IMR-90 (cell line): ENCODE measurements at regions not wholly inside any gene's neighbourhood (a gene's known extent, or its start where the extent isn't known, plus 50 kb on each side); places are given as distances from the start of the nearest gene placed in this dataset.

Experiments used
- BHLHE40 ChIP-seq: fragments of 150-350 bp; IDR thresholded peaks from 2 replicates; pipeline ENCODE4 v1.6.1; 2016; ENCODE audit warnings: mild to moderate bottlenecking, low read depth, low read length
- CHD1 ChIP-seq: IDR thresholded peaks from 2 replicates; pipeline ENCODE4 v1.6.1; 2012; ENCODE audit warnings: low read depth, low read length, improper control_type of control experiment
- MAZ ChIP-seq: IDR thresholded peaks from 2 replicates; pipeline ENCODE4 v1.6.1; 2012; ENCODE audit warnings: low read depth, mild to moderate bottlenecking, low read length, improper control_type of control experiment, moderate library complexity, borderline replicate concordance
- POLR2A ChIP-seq: IDR thresholded peaks from 2 replicates; pipeline ENCODE4 v1.6.1; 2012; ENCODE audit warnings: mild to moderate bottlenecking, low read depth, low read length
- RFX5 ChIP-seq: IDR thresholded peaks from 2 replicates; pipeline ENCODE4 v1.8.0; 2012; ENCODE audit warnings: low read depth, mild to moderate bottlenecking, low read length, moderate library complexity
- SMC3 ChIP-seq: fragments of 150-350 bp; IDR thresholded peaks from 2 replicates; pipeline ENCODE4 v1.6.1; 2016; ENCODE audit warnings: low read depth, mild to moderate bottlenecking, antibody characterized with exemption, low read length, moderate library complexity
- TF ChIP-seq, protein P1 (sequence below): conservative IDR thresholded peaks from 2 replicates; pipeline ENCODE4 v1.5.1; 2012; ENCODE audit warnings: mild to moderate bottlenecking, low read depth, low read length, improper control_type of control experiment
- TF ChIP-seq, protein P2 (sequence below): fragments of 150-350 bp; IDR thresholded peaks from 2 replicates; pipeline ENCODE4 v1.6.1; 2016; ENCODE audit warnings: low read depth, mild to moderate bottlenecking, low read length, moderate library complexity, borderline replicate concordance

DNA sequence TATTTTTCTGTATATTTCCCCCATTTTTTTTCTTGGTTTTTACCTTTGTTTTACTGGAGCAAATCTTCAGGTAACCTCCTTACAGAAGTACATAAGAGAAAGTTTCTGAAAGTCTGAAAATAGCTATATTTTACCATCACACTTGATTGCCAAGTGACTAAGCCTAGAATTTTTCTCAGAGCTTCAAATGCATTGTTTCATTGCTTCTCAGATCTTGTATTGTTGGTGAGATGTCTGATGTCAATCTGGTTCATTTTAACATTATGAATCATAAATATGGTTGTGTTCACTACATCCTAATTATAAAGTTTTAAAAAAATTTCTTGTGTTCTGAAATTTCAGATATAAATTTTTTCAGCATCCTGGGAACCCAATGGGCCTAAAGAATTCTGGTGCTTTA, 228.2 kb downstream of the AHR start:
- TF ChIP-seq, protein P1, sequence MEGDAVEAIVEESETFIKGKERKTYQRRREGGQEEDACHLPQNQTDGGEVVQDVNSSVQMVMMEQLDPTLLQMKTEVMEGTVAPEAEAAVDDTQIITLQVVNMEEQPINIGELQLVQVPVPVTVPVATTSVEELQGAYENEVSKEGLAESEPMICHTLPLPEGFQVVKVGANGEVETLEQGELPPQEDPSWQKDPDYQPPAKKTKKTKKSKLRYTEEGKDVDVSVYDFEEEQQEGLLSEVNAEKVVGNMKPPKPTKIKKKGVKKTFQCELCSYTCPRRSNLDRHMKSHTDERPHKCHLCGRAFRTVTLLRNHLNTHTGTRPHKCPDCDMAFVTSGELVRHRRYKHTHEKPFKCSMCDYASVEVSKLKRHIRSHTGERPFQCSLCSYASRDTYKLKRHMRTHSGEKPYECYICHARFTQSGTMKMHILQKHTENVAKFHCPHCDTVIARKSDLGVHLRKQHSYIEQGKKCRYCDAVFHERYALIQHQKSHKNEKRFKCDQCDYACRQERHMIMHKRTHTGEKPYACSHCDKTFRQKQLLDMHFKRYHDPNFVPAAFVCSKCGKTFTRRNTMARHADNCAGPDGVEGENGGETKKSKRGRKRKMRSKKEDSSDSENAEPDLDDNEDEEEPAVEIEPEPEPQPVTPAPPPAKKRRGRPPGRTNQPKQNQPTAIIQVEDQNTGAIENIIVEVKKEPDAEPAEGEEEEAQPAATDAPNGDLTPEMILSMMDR: no peak
- no peak for TF ChIP-seq RFX5
- no peak for TF ChIP-seq POLR2A
- TF ChIP-seq CHD1: no peak
- TF ChIP-seq, protein P2, sequence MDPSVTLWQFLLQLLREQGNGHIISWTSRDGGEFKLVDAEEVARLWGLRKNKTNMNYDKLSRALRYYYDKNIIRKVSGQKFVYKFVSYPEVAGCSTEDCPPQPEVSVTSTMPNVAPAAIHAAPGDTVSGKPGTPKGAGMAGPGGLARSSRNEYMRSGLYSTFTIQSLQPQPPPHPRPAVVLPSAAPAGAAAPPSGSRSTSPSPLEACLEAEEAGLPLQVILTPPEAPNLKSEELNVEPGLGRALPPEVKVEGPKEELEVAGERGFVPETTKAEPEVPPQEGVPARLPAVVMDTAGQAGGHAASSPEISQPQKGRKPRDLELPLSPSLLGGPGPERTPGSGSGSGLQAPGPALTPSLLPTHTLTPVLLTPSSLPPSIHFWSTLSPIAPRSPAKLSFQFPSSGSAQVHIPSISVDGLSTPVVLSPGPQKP: no peak
- no peak for TF ChIP-seq SMC3
- no peak for TF ChIP-seq BHLHE40
- TF ChIP-seq MAZ: no peak
